Muscle layer of colon (tissue), 2 donors: ENCODE measurements at regions not wholly inside any gene's neighbourhood (a gene's known extent, or its start where the extent isn't known, plus 50 kb on each side); places are given as distances from the start of the nearest gene placed in this dataset.

Source experiments
- H3K27ac ChIP-seq: one replicate; pipeline ENCODE4 v1.7.0; 2013; ENCODE audit warnings: low read depth, mild to moderate bottlenecking, low read length, moderate library complexity
- H3K27me3 ChIP-seq, 2 donors: one replicate each; pipeline ENCODE4 v1.7.0; 2013; ENCODE audit warnings: low read length in 2 of 2, mild to moderate bottlenecking in 2 of 2; ENCODE audit not compliant: insufficient read depth in 2 of 2, control insufficient read depth in 1 of 2
- H3K36me3 ChIP-seq: one replicate; pipeline ENCODE4 v1.7.0; 2013; ENCODE audit warnings: mild to moderate bottlenecking, low read length; ENCODE audit not compliant: insufficient read depth
- H3K4me1 ChIP-seq: one replicate; pipeline ENCODE4 v1.7.0; 2013; ENCODE audit warnings: mild to moderate bottlenecking, low read length; ENCODE audit not compliant: insufficient read depth
- H3K4me3 ChIP-seq, 2 donors: one replicate each; pipeline ENCODE4 v1.7.0; 2013; ENCODE audit warnings: low read length in 2 of 2, low read depth in 1 of 2, mild to moderate bottlenecking in 1 of 2, moderate library complexity in 1 of 2
- H3K9ac ChIP-seq: one replicate; pipeline ENCODE4 v1.7.0; 2013; ENCODE audit warnings: low read length
- H3K9me3 ChIP-seq: one replicate; pipeline ENCODE4 v1.7.0; 2013; ENCODE audit warnings: mild to moderate bottlenecking, low read length
- donor health status: abdominal sarcoma.
- donor health status: Adenocarcinoma of cecum.

DNA sequence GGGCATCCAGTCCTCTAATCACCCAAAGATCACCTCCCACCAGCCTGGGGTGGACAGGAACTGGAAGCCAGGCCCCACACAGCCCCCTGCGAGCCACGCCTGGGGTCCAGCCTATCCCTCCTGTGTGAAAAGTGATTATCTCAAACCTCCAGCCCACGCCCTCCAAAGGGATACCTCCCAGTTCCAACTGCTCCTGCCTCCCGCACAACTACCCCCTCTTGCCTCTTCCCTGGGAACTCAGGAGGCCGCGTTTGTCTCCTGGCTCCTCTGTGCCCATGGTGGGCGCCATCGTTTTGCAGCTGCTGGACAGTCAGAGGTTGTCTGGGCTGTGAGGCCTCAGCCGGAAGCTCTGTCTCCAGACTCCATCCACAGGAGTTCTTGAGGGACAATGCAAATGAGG, 305.9 kb downstream of the AJAP1 start:
- Histone ChIP-seq H3K27me3 (peaks cover 0 to 5% of the 10 kb centered on the region in 2 donors), H3K9ac (no peak overlapping the region), H3K4me1 (no peaks in the 10 kb centered on the region), H3K36me3 (no peaks in the 10 kb centered on the region), H3K4me3 (no peak overlapping the region), H3K27ac (no peak overlapping the region), H3K9me3 (no peaks in the 10 kb centered on the region)

DNA sequence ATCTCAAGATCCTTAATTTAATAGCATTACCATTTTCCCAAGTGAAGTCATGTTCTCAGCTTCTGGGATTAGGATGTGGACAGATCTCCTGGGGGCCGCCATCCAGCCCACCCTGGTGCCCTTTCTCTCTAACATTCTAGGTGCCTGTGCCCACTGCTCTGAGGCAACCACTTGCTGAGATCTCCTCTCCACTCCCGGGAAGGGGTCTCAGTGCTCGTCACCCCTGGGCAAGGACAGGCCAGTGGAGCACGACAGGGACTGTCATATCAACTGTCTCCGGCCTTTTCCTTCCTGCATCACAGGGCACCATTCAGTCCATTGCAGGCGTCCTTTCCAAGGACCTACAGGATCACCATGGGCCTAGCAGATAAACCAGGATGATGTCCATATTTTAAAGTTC, 304.8 kb downstream of the AJAP1 start:
- no peak overlapping the region for H3K4me3 ChIP-seq
- H3K9me3 ChIP-seq: no peaks in the 10 kb centered on the region
- H3K27ac ChIP-seq: no peak overlapping the region
- H3K27me3 ChIP-seq: peaks cover 0 to 5% of the 10 kb centered on the region in 2 donors
- H3K36me3 ChIP-seq: no peaks in the 10 kb centered on the region
- H3K4me1 ChIP-seq: no peaks in the 10 kb centered on the region
- H3K9ac ChIP-seq: no peak overlapping the region

DNA sequence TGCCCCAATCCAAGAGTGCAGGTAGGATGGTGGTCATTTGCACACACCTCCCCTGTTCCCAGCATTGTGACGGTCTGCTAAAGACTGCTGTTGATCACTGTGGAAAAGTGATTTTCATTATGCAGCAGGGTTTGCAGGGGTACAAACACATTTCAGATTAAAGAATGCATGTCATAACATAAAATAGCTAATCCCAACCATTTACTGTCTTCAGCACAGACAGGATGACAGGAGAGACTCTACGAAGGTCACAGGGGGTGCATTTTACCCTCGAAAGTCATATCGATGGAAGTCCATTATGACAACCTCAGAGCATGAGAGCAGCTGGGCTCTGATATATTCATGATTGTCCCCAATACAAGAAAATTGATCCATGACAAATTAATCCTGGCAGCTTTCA, 302.6 kb downstream of the AJAP1 start:
- Histone ChIP-seq H3K36me3 (no peaks in the 10 kb centered on the region), H3K4me1 (no peaks in the 10 kb centered on the region), H3K9ac (no peak overlapping the region), H3K27me3 (no peaks in the 10 kb centered on the region), H3K27ac (no peak overlapping the region), H3K9me3 (no peaks in the 10 kb centered on the region), H3K4me3 (no peak overlapping the region)

DNA sequence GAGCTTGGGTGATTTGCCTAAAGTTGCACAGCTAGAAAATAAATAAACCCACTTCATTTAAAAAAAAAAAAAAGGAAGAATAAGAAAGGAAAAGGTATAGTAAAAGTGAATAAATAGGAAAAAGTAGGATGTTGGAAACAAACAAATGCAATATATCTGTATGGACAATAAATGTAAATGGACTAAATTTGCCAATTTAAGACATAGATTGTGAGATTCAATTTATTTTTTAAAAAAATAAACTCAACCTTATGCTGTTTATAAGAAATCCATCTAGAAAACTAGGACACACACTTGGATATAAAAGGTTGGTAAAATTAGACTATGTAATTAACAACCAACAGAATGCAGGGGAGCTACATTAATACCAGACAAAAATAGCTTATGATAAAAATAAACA, 300.0 kb downstream of the AJAP1 start:
- H3K4me1 ChIP-seq: no peaks in the 10 kb centered on the region
- no peak overlapping the region for H3K9ac ChIP-seq
- H3K4me3 ChIP-seq: no peak overlapping the region
- H3K27ac ChIP-seq: no peak overlapping the region
- no peaks in the 10 kb centered on the region for H3K9me3 ChIP-seq
- H3K36me3 ChIP-seq: no peaks in the 10 kb centered on the region
- H3K27me3 ChIP-seq: no peaks in the 10 kb centered on the region

DNA sequence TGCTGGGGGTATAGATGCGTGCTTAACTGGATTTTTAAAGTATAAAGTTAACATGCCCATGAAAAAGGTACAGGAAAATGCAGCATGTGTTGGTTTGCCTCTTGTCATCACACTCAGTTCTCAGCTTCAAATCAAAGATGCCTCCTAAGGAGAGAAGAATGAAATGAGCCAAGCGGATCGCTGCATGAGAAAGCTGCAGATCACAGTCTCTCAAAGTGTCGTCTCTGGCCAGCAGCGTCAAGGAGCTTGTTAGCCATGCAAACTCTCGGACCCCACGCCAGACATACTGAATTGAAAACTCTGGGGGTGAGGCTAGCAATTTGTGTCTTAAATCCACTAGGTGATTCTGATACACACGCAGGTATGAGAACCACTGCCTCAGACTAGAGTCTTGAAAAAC, 297.2 kb downstream of the AJAP1 start:
- Histone ChIP-seq H3K4me3 (no peak overlapping the region), H3K27me3 (no peaks in the 10 kb centered on the region), H3K36me3 (no peaks in the 10 kb centered on the region), H3K27ac (no peak overlapping the region), H3K9ac (no peak overlapping the region), H3K4me1 (no peaks in the 10 kb centered on the region), H3K9me3 (no peaks in the 10 kb centered on the region)

DNA sequence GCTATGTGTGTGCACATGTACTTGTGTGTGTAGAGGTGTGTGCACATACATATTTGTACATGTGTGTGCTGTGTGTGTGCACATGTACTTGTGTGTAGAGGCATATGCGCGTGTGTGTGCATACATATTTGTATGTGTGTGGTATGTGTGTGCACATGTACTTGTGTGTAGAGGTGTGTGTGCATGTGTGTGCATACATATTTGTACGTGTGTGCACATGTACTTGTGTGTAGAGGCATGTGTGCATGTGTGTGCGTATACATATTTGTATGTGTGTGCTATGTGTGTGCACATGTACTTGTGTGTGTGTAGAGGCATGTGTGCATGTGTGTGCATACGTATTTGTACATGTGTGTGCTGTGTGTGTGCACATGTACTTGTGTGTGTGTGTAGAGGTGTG, 291.9 kb downstream of the AJAP1 start:
- H3K27ac ChIP-seq: no peak overlapping the region
- no peak overlapping the region for H3K4me3 ChIP-seq
- no peaks in the 10 kb centered on the region for H3K9me3 ChIP-seq
- H3K27me3 ChIP-seq: no peaks in the 10 kb centered on the region
- no peak overlapping the region for H3K9ac ChIP-seq
- H3K36me3 ChIP-seq: no peaks in the 10 kb centered on the region
- no peaks in the 10 kb centered on the region for H3K4me1 ChIP-seq

DNA sequence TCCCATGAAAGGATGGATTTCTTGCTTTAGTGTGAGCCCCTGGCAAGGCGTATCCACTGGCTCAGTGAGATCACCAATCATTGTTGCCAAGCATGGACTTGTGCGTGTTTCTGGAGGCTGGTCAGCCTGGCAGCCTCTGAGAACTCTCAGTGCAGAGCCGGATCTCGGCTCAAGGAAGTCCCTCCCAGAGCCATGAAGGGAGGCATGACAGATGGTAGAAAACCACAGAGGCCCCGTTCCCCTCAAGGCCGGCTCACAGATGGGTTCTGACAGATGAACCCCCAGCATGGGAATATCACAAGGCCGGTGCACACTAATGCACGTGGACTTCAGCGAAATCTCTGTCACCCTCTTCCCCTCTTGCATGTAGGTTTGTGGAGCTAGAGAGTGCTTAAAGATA, 290.5 kb downstream of the AJAP1 start:
- Histone ChIP-seq H3K4me3 (no peak overlapping the region), H3K4me1 (no peaks in the 10 kb centered on the region), H3K9ac (no peak overlapping the region), H3K27ac (no peak overlapping the region), H3K27me3 (no peaks in the 10 kb centered on the region), H3K36me3 (no peaks in the 10 kb centered on the region), H3K9me3 (no peaks in the 10 kb centered on the region)

DNA sequence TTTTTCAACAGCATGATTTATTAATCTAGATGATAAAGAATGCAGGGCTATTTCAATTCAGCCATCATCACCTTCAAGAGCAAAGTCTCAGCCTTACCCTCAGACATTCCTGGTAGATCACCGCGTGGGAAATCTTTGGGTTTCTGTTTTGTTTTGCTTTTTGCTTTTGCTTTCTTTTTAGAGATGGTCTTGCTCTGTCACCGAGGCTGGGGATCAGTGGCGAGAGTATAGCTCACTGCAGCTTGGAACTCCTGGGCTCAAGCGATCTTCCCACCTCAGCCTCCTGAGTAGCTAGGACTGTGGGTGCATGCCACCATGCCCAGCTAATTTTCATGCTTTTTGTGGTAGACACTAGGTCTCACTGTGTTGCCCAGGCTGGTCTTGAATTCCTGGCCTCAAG, 289.7 kb downstream of the AJAP1 start:
- H3K4me1 ChIP-seq: no peaks in the 10 kb centered on the region
- no peak overlapping the region for H3K27ac ChIP-seq
- H3K4me3 ChIP-seq: no peak overlapping the region
- H3K9me3 ChIP-seq: no peaks in the 10 kb centered on the region
- no peaks in the 10 kb centered on the region for H3K27me3 ChIP-seq
- H3K9ac ChIP-seq: no peak overlapping the region
- no peaks in the 10 kb centered on the region for H3K36me3 ChIP-seq

DNA sequence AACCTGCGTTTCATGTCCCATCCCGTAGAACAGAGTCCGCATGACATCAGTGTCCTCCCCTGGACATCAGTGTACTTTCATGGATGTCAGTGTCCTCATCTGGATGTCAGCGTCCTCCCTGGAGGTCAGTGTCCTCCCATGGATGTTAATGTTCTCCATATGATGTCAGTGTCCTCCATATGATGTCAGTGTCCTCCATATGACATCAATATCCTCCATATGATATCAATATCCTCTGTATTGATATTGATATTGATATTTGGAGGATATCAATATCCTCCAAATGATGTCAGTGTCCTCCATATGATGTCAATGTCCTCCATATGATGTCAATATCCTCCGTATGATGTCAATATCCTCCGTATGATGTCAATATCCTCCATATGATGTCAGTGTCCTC, 284.9 kb downstream of the AJAP1 start:
- Histone ChIP-seq H3K36me3 (no peaks in the 10 kb centered on the region), H3K4me3 (no peak overlapping the region), H3K9ac (no peak overlapping the region), H3K27ac (no peak overlapping the region), H3K9me3 (no peaks in the 10 kb centered on the region), H3K27me3 (no peaks in the 10 kb centered on the region), H3K4me1 (no peaks in the 10 kb centered on the region)

DNA sequence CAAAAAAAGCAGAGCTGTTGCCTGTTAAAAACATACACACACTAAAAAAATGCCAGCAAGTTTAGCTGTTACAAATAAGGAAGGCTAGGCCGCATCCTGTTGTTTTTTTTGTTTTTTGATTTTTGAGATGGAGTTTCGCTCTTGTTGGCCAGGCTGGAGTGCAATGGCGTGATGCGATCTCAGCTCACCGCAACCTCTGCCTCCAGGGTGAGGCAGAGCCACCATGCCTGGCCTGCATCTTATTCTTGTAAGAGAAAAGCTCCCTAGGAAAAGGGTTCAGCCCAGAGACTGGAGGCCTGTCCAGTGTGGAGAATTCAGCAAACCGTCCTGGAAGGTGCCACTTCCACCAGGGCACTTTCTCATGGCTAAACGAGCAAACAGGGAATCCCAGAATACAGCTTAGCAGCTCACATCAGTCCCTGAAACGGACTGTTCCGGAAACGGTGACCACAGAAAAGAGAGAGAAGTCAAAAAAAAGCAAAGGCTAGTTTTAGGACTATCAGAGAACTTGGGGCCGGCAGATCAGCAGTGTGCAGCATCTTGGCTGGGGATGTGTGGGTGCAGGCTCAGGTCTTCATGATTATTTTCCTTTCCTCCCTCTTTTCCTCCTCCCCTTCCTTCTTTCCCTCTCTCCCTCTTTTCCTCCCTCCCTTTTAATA, 283.6 kb downstream of the AJAP1 start:
- Histone ChIP-seq H3K9me3 (no peaks in the 10 kb centered on the region), H3K36me3 (no peaks in the 10 kb centered on the region), H3K4me1 (no peaks in the 10 kb centered on the region), H3K27me3 (no peaks in the 10 kb centered on the region), H3K27ac (no peak overlapping the region), H3K4me3 (no peak overlapping the region), H3K9ac (no peak overlapping the region)

DNA sequence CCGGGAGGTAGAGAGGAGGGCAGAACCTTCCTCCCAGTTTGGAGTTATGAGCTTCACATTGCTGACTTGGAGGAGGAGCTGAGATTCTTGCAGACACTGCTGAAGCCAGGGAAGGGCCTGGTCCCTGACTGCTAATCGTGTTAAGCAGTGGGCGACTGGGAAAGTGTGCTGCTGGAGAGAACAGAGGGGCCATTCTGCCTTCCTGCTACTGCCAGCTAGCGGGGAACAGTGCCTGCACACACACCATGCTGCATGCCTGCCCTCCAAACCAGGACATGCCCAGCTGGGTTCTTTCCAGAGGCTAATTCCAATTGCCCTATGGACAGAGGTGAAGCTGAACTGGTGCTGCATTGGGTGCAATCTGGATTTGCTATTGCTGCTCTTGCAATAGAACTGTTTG, 281.4 kb downstream of the AJAP1 start:
- Histone ChIP-seq H3K9ac (no peak overlapping the region), H3K36me3 (no peaks in the 10 kb centered on the region), H3K4me3 (no peak overlapping the region), H3K4me1 (no peaks in the 10 kb centered on the region), H3K27ac (no peak overlapping the region), H3K27me3 (no peaks in the 10 kb centered on the region), H3K9me3 (no peaks in the 10 kb centered on the region)

DNA sequence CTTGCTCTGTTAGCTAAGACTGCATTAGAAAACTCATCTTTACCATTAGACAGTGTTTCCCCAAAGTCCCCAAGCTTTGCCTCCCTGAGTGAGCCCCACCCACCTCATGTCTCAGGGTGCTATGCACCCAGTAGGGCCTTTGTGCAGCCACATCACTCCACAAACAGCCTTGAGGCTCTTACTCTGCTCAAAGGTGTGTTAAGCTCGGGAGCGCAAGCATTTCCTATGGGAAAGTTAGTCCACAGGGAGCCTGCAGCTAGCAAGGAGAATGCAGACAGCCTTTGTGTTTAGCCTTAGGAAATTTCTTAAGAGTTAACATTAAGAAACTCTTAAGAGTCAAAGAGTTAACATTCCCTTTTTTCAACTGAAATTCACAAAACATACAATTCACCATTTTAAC, 278.8 kb downstream of the AJAP1 start:
- H3K27me3 ChIP-seq: no peaks in the 10 kb centered on the region
- H3K27ac ChIP-seq: no peak overlapping the region
- no peaks in the 10 kb centered on the region for H3K9me3 ChIP-seq
- no peak overlapping the region for H3K9ac ChIP-seq
- no peak overlapping the region for H3K4me3 ChIP-seq
- H3K36me3 ChIP-seq: no peaks in the 10 kb centered on the region
- no peaks in the 10 kb centered on the region for H3K4me1 ChIP-seq
